Astrocyte (in vitro differentiated cells and primary cell): ENCODE measurements at regions not wholly inside any gene's neighbourhood (a gene's known extent, or its start where the extent isn't known, plus 50 kb on each side); places are given as distances from the start of the nearest gene placed in this dataset.

Source experiments
- DNase-seq: peaks from one replicate; pipeline ENCODE4 v3.0.0-alpha.2; 2010; ENCODE audit warnings: low read depth
- FAIRE-seq: peaks from 2 replicates; lab custom pipeline; 2011; peaks lifted over from hg19 to GRCh38; lab: Jason Lieb, UNC
- H2AFZ ChIP-seq: 2 replicates; pipeline ENCODE4 v1.6.0; 2012; ENCODE audit warnings: low read depth, low read length, inconsistent platforms
- H3K27ac ChIP-seq: 2 replicates; pipeline ENCODE4 v1.5.1; 2011; ENCODE audit warnings: low read depth, low read length, inconsistent platforms
- H3K27me3 ChIP-seq: 2 replicates; pipeline ENCODE4 v1.6.0; 2011; ENCODE audit warnings: low read length, inconsistent platforms; ENCODE audit not compliant: insufficient read depth
- H3K36me3 ChIP-seq: 2 replicates; pipeline ENCODE4 v1.5.1; 2011; ENCODE audit warnings: low read length, inconsistent platforms; ENCODE audit not compliant: insufficient read depth
- H3K4me1 ChIP-seq: 2 replicates; pipeline ENCODE4 v1.5.1; 2011; ENCODE audit warnings: low read length, inconsistent platforms; ENCODE audit not compliant: insufficient read depth
- H3K4me2 ChIP-seq: 2 replicates; pipeline ENCODE4 v1.6.0; 2012; ENCODE audit warnings: low read length, inconsistent platforms
- H3K4me3 ChIP-seq: 2 replicates; pipeline ENCODE4 v1.5.1; 2011; ENCODE audit warnings: low read depth, mild to moderate bottlenecking, low read length, inconsistent platforms; ENCODE audit not compliant: insufficient read depth
- H3K79me2 ChIP-seq: 2 replicates; pipeline ENCODE4 v1.6.0; 2012; ENCODE audit warnings: mild to moderate bottlenecking, low read length, inconsistent platforms; ENCODE audit not compliant: insufficient read depth
- H3K9ac ChIP-seq: 2 replicates; pipeline ENCODE4 v1.6.0; 2012; ENCODE audit warnings: mild to moderate bottlenecking, low read length, inconsistent platforms
- H3K9me3 ChIP-seq: 2 replicates; pipeline ENCODE4 v1.5.1; 2012; ENCODE audit warnings: low read depth, mild to moderate bottlenecking, low read length, inconsistent platforms; ENCODE audit not compliant: insufficient read depth
- H4K20me1 ChIP-seq: 2 replicates; pipeline ENCODE4 v1.6.0; 2012; ENCODE audit warnings: low read length, inconsistent platforms; ENCODE audit not compliant: insufficient read depth
- H3K27ac Mint-ChIP-seq: one replicate; pipeline ENCODE4 v1.8.0; 2021; ENCODE audit warnings: mild to moderate bottlenecking, mixed read lengths; ENCODE audit not compliant: unreplicated experiment
- H3K27me3 Mint-ChIP-seq: one replicate; pipeline ENCODE4 v1.8.0; 2021; ENCODE audit warnings: low read depth, mixed read lengths; ENCODE audit not compliant: unreplicated experiment
- H3K36me3 Mint-ChIP-seq: one replicate; pipeline ENCODE4 v1.8.0; 2021; ENCODE audit warnings: low read depth, mixed read lengths; ENCODE audit not compliant: unreplicated experiment
- H3K4me1 Mint-ChIP-seq: one replicate; pipeline ENCODE4 v1.8.0; 2021; ENCODE audit warnings: low read depth, mixed read lengths; ENCODE audit not compliant: unreplicated experiment
- H3K4me3 Mint-ChIP-seq: one replicate; pipeline ENCODE4 v1.8.0; 2021; ENCODE audit warnings: mild to moderate bottlenecking, moderate library complexity, mixed read lengths; ENCODE audit not compliant: unreplicated experiment
- H3K9me3 Mint-ChIP-seq: one replicate; pipeline ENCODE4 v1.8.0; 2021; ENCODE audit warnings: mild to moderate bottlenecking, mixed read lengths; ENCODE audit not compliant: unreplicated experiment
- CTCF ChIP-seq: IDR thresholded peaks from 2 replicates; pipeline ENCODE4 v1.5.1; 2011; ENCODE audit warnings: low read depth, mild to moderate bottlenecking, inconsistent platforms, low read length, moderate library complexity; ENCODE audit not compliant: insufficient read depth
- EZH2 ChIP-seq: IDR thresholded peaks from 2 replicates; pipeline ENCODE4 v1.6.1; 2012; ENCODE audit warnings: mild to moderate bottlenecking, low read length, inconsistent platforms; ENCODE audit not compliant: insufficient read depth

DNA sequence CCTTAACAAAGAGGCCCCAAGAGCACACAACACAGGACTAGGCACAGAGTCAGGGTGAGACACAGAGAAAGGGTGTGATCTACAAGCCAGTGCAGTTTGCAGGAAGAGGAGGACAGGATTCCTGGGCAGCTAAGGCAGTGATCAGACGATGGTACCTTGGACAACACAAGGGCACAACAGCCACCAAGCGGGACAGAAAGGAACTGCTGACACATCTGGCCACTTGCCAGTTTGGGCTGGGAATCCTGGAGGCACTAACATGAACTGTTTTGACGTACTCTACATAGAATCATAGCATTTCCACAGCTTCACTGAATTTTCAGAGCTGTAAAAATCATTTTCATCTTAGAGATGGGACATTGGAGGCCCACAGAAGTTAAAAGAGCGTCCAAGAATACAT lies 221.5 kb upstream of the SLC35G4 start:
- Mint-ChIP-seq H3K27ac (no peak overlapping the region), H3K4me3 (no peak overlapping the region), H3K9me3 (peaks cover 3% of the 10 kb centered on the region), H3K4me1 (no peaks in the 10 kb centered on the region), H3K27me3 (no peaks in the 10 kb centered on the region), H3K36me3 (no peaks in the 10 kb centered on the region)
- Histone ChIP-seq H3K9me3 (no peaks in the 10 kb centered on the region), H3K27me3 (no peaks in the 10 kb centered on the region), H3K4me1 (no peaks in the 10 kb centered on the region), H2AFZ (no peak overlapping the region), H3K4me2 (no peak overlapping the region), H3K9ac (no peak overlapping the region), H3K36me3 (no peaks in the 10 kb centered on the region), H4K20me1 (no peaks in the 10 kb centered on the region), H3K4me3 (no peak overlapping the region), H3K79me2 (no peaks in the 10 kb centered on the region), H3K27ac (no peak overlapping the region)
- FAIRE-seq: no peak
- TF ChIP-seq CTCF (peak; percentile 20), EZH2 (no peak)
- peak; percentile 12 for DNase-seq

DNA sequence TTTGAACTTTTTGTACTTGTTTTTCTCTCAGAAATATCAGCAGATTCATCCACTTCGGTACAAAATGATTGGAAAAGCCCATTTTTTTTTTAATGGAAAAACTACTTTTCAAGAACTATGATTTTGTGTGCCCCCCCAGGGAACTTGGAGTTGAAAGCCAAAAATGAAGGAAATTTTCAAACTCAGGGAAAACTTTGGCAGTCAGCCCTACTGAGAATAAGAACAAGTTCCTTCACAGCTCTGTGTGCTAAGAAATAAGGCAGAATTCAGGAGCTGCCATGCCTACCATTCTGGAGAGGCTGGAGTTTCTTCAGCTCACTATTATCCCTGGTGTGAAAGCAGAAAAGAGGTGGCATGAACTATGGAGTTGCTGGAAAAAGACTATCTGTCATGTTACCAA lies 226.0 kb upstream of the SLC35G4 start:
- FAIRE-seq (no peak), DNase-seq (no peak)
- no peak for TF ChIP-seq EZH2
- no peak for TF ChIP-seq CTCF
- H3K27me3 Mint-ChIP-seq: no peaks in the 10 kb centered on the region
- H3K27ac Mint-ChIP-seq: no peak overlapping the region
- H4K20me1 ChIP-seq: no peaks in the 10 kb centered on the region
- H2AFZ ChIP-seq: no peak overlapping the region
- H3K36me3 ChIP-seq: no peaks in the 10 kb centered on the region
- H3K4me2 ChIP-seq: no peak overlapping the region
- no peaks in the 10 kb centered on the region for H3K4me1 ChIP-seq
- H3K4me1 Mint-ChIP-seq: no peaks in the 10 kb centered on the region
- H3K9me3 Mint-ChIP-seq: peaks cover 1% of the 10 kb centered on the region
- no peaks in the 10 kb centered on the region for H3K36me3 Mint-ChIP-seq
- no peaks in the 10 kb centered on the region for H3K9me3 ChIP-seq
- no peak overlapping the region for H3K27ac ChIP-seq
- no peak overlapping the region for H3K4me3 ChIP-seq
- H3K79me2 ChIP-seq: no peaks in the 10 kb centered on the region
- no peaks in the 10 kb centered on the region for H3K27me3 ChIP-seq
- H3K9ac ChIP-seq: no peak overlapping the region
- H3K4me3 Mint-ChIP-seq: no peak overlapping the region

DNA sequence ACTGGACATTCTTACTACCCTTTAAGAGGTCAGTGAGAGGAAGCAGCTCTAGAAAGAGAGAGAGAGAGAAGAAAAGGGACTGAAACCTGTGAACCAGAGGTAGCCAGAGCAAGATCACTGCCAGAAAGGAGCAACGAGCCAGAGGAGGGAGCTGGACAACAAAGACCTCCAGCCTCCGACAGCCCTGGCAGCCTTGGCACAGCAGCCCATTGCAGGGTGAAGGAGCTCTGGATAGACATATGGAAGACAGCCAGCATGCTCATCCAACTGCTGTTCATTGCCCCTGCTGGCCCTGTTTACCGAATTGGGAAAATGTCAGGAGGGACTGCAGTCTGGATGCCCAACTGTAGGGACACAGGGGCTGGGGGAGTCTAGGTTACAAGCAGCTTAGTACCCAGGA lies 228.4 kb upstream of the SLC35G4 start:
- TF ChIP-seq EZH2 (no peak), CTCF (no peak)
- no peak overlapping the region for H3K4me3 ChIP-seq
- H3K4me1 ChIP-seq: no peaks in the 10 kb centered on the region
- H3K79me2 ChIP-seq: no peaks in the 10 kb centered on the region
- H3K9me3 Mint-ChIP-seq: no peaks in the 10 kb centered on the region
- H3K4me1 Mint-ChIP-seq: no peaks in the 10 kb centered on the region
- no peak overlapping the region for H3K27ac ChIP-seq
- no peaks in the 10 kb centered on the region for H3K36me3 ChIP-seq
- FAIRE-seq: no peak
- no peak overlapping the region for H2AFZ ChIP-seq
- H3K9ac ChIP-seq: no peak overlapping the region
- no peaks in the 10 kb centered on the region for H3K27me3 ChIP-seq
- no peak overlapping the region for H3K27ac Mint-ChIP-seq
- H3K36me3 Mint-ChIP-seq: no peaks in the 10 kb centered on the region
- no peak overlapping the region for H3K4me2 ChIP-seq
- no peak for DNase-seq
- H3K27me3 Mint-ChIP-seq: peaks cover 8% of the 10 kb centered on the region
- no peaks in the 10 kb centered on the region for H4K20me1 ChIP-seq
- H3K4me3 Mint-ChIP-seq: no peak overlapping the region
- H3K9me3 ChIP-seq: no peaks in the 10 kb centered on the region
